GM12878 (cell line): ENCODE measurements at regions not wholly inside any gene's neighbourhood (a gene's known extent, or its start where the extent isn't known, plus 50 kb on each side); places are given as distances from the start of the nearest gene placed in this dataset.

Experiments used
- ATAC-seq: fragments of 200-7000 bp; cut with Tn5 transposase; 3 replicates; pipeline ENCODE4 v1.9.1; 2020; ENCODE audit warnings: mild to moderate bottlenecking, moderate library complexity
- BruUV-seq: library from RNA; stranded (reverse); fragments of 400-500 nt; replicated peaks from 2 replicates; lab custom pipeline; 2021; lab: Mats Ljungman, UMichigan
- CTCF ChIA-PET: fragments of 300-600 bp; sonication (Branson Sonifier 250); formaldehyde crosslinking; extraction: SDS; loops from one replicate; lab custom pipeline; 2021; ENCODE audit warnings: inconsistent platforms; lab: Yijun Ruan, JAX
- POLR2A ChIA-PET: fragments of 350-600 bp; formaldehyde crosslinking; extraction: SDS; loops from one replicate; lab custom pipeline; 2021; ENCODE audit warnings: inconsistent platforms; lab: Charles Lee
- RAD21 ChIA-PET: fragments of 300-600 bp; sonication (Branson Sonifier 250); formaldehyde crosslinking; loops from one replicate; lab custom pipeline; 2023; ENCODE audit warnings: antibody characterized with exemption; ENCODE audit not compliant: unreplicated experiment; lab: Charles Lee
- SMC1A ChIA-PET: fragments of 300-600 bp; sonication (Branson Sonifier 250); formaldehyde crosslinking; loops from one replicate; lab custom pipeline; 2023; ENCODE audit not compliant: unreplicated experiment, uncharacterized antibody; lab: Charles Lee
- DNase-seq: peaks from one replicate; pipeline ENCODE4 v3.0.0-alpha.2; 2011; ENCODE audit warnings: low read depth, low spot score
- FAIRE-seq: peaks from 3 replicates; lab custom pipeline; 2011; peaks lifted over from hg19 to GRCh38; lab: Jason Lieb, UNC
- H2AFZ ChIP-seq: 2 replicates; pipeline ENCODE4 v1.6.0; 2011; ENCODE audit warnings: low read depth, low read length, control low read depth; ENCODE audit not compliant: control insufficient read depth
- H3K27ac ChIP-seq: 2 replicates; pipeline ENCODE4 v1.5.1; 2011; ENCODE audit warnings: control low read depth; ENCODE audit not compliant: control insufficient read depth, insufficient read depth
- H3K27me3 ChIP-seq, 2 experiments: replicated peaks in 1 of 2; 2 replicates each; pipeline versions ENCODE4 v1.6.0 to v1.6.1; 2011; ENCODE audit warnings: low read length in 1 of 2; ENCODE audit not compliant: control insufficient read depth in 2 of 2, insufficient read depth in 2 of 2
- H3K36me3 ChIP-seq, 2 experiments: 2 replicates each; pipeline ENCODE4 v1.5.1; 2011; ENCODE audit warnings: low read length in 1 of 2; ENCODE audit not compliant: control insufficient read depth in 2 of 2, insufficient read depth in 2 of 2
- H3K4me1 ChIP-seq: 2 replicates; pipeline ENCODE4 v1.6.1; 2011; ENCODE audit warnings: mild to moderate bottlenecking, low read length, moderate library complexity, mixed read lengths; ENCODE audit not compliant: control insufficient read depth, insufficient read depth
- H3K4me2 ChIP-seq: 2 replicates; pipeline ENCODE4 v1.6.0; 2011; ENCODE audit warnings: control low read depth; ENCODE audit not compliant: control insufficient read depth, insufficient read depth
- H3K4me3 ChIP-seq: fragments of 200-600 bp; sonication (generic); 2 replicates; pipeline ENCODE4 v1.5.1; 2016
- H3K79me2 ChIP-seq: 2 replicates; pipeline ENCODE4 v1.6.0; 2011; ENCODE audit warnings: low read length; ENCODE audit not compliant: control insufficient read depth, insufficient read depth
- H3K9ac ChIP-seq: 2 replicates; pipeline ENCODE4 v1.8.0; 2011; ENCODE audit warnings: low read length, control low read depth, mixed read lengths; ENCODE audit not compliant: control insufficient read depth, insufficient read depth
- H3K9me3 ChIP-seq: replicated peaks from 3 replicates; pipeline ENCODE4 v1.5.1; 2011; ENCODE audit warnings: mild to moderate bottlenecking, low read length; ENCODE audit not compliant: control insufficient read depth, insufficient read depth
- H4K20me1 ChIP-seq: 2 replicates; pipeline ENCODE4 v1.6.0; 2011; ENCODE audit not compliant: control insufficient read depth, insufficient read depth
- EED ChIP-seq: sonication (generic); IDR thresholded peaks from 2 replicates; pipeline ENCODE4 v1.6.1; 2016; ENCODE audit warnings: antibody characterized with exemption, low read depth
- EP300 ChIP-seq, 2 experiments: fragments of 150-350 bp in 1 of 2; IDR thresholded peaks; 2 replicates each; pipeline ENCODE4 v1.6.1; 2011 to 2012; ENCODE audit warnings: low read depth in 2 of 2, low read length in 2 of 2, borderline replicate concordance in 1 of 2, improper control_type of control experiment in 1 of 2, inconsistent platforms in 1 of 2; ENCODE audit not compliant: control insufficient read depth in 1 of 2
- HCFC1 ChIP-seq: fragments of 150-350 bp; IDR thresholded peaks from 2 replicates; pipeline ENCODE4 v1.6.1; 2014; ENCODE audit warnings: low read length
- IKZF2 ChIP-seq, 2 experiments: fragments of 450-650 bp; IDR thresholded peaks; 2 replicates each; pipeline ENCODE4 v1.6.1; 2017; ENCODE audit warnings: mild to moderate bottlenecking in 2 of 2, moderate library complexity in 2 of 2
- MTA3 ChIP-seq: IDR thresholded peaks from 2 replicates; pipeline ENCODE4 v1.6.1; 2012; ENCODE audit warnings: low read length, inconsistent platforms, borderline replicate concordance
- NFYA ChIP-seq: IDR thresholded peaks from 2 replicates; pipeline ENCODE4 v1.6.1; 2011; ENCODE audit warnings: low read depth, mild to moderate bottlenecking, low read length, improper control_type of control experiment, borderline replicate concordance
- REST ChIP-seq: IDR thresholded peaks from 2 replicates; pipeline ENCODE4 v1.6.1; 2012; ENCODE audit warnings: mild to moderate bottlenecking, low read depth, low read length
- RUNX3 ChIP-seq: IDR thresholded peaks from 2 replicates; pipeline ENCODE4 v1.6.1; 2012; ENCODE audit warnings: low read length, inconsistent platforms
- SIX5 ChIP-seq: IDR thresholded peaks from 2 replicates; pipeline ENCODE4 v1.6.1; 2011; ENCODE audit warnings: mild to moderate bottlenecking, low read depth, low read length, moderate library complexity; ENCODE audit not compliant: severe bottlenecking
- TCF3 ChIP-seq: IDR thresholded peaks from 2 replicates; pipeline ENCODE4 v1.6.1; 2012; ENCODE audit warnings: low read depth, mild to moderate bottlenecking, low read length, borderline replicate concordance; ENCODE audit not compliant: insufficient read depth
- USF1 ChIP-seq: IDR thresholded peaks from 2 replicates; pipeline ENCODE4 v1.6.1; 2011; ENCODE audit warnings: borderline replicate concordance, low read depth, mild to moderate bottlenecking, moderate library complexity, mixed read lengths, low read length; ENCODE audit not compliant: insufficient read depth; ENCODE audit errors: extremely low read length
- USF2 ChIP-seq: IDR thresholded peaks from 2 replicates; pipeline ENCODE4 v1.6.1; 2011; ENCODE audit warnings: low read depth, low read length, improper control_type of control experiment, borderline replicate concordance
- ZBED1 ChIP-seq: IDR thresholded peaks from 2 replicates; pipeline ENCODE4 v1.6.1; 2016; ENCODE audit warnings: borderline replicate concordance
- WGBS: methylation state at CpG from one replicate; pipeline ENCODE4 v1.1.6; 2016; ENCODE audit warnings: low lambda C conversion rate; ENCODE audit not compliant: insufficient replicate concordance, insufficient coverage; ENCODE audit errors: missing lambda C conversion rate; 5-methylcytosine and 5-hydroxymethylcytosine counted together
- in situ Hi-C: fragments of 300-500 bp; cut with MboI; formaldehyde crosslinking; loops from 9 replicates; pipeline ENCODE4 v1.14.3; 2018; ENCODE audit warnings: mixed read lengths
- intact Hi-C: fragments of 100-400 bp; cut with micrococcal nuclease; formaldehyde crosslinking; loops from one replicate; pipeline ENCODE4 v1.14.2; 2022; ENCODE audit not compliant: unreplicated experiment

- Histone ChIP-seq H3K4me2 (no peak overlapping the region), H4K20me1 (no peaks in the 10 kb centered on the region)
- peak; percentile 84 for TF ChIP-seq REST
- TF ChIP-seq ZBED1, result no peak
- TF ChIP-seq IKZF2 (IDR thresholded peaks at IDR 0.05), result no peak
- TF ChIP-seq, all 136 proteins: peak for 1
- intact Hi-C loops (no loop called here), in situ Hi-C loops (no loop called here)
- DNase-seq (no peak), FAIRE-seq (no peak), ATAC-seq (no peak)
- POLR2A ChIA-PET, result no interaction called here
- Histone ChIP-seq H3K27ac (no peak overlapping the region), H3K9me3 (no peaks in the 10 kb centered on the region), H3K9ac (no peak overlapping the region), H3K79me2 (no peaks in the 10 kb centered on the region), H2AFZ (no peak overlapping the region), H3K36me3 (no peaks in the 10 kb centered on the region), H3K4me1 (no peaks in the 10 kb centered on the region), H3K4me3 (no peak overlapping the region), H3K27me3 (no peaks in the 10 kb centered on the region)
- no TSS peak for BruUV-seq
- WGBS, result 0% methylated on average over 2 of the region's 2 CpGs
- RAD21 ChIA-PET, result no interaction called here
- CTCF ChIA-PET, result interaction anchor here (0.6 kb wide), 1 partner anchor 941 kb away, joined by 4 read pairs; no protein-coding TSS in a partner anchor
- SMC1A ChIA-PET, result no interaction called here
Measured at GRCh38 chr10:18822156-18822555, 162.9 kb downstream of the ARL5B start.

- FAIRE-seq (no peak), ATAC-seq (no peak), DNase-seq (no peak)
- no peaks in the 10 kb centered on the region for H3K4me1 ChIP-seq
- ChIA-PET CTCF (no interaction called here), SMC1A (interaction anchor here (1.1 kb wide), 1 partner anchor 799 kb away, joined by 3 read pairs; no protein-coding TSS in a partner anchor), RAD21 (no interaction called here), POLR2A (no interaction called here)
- WGBS, result 4% methylated on average over 2 of the region's 2 CpGs
- no peak overlapping the region for H3K9ac ChIP-seq
- H3K4me3 ChIP-seq, result no peak overlapping the region
- in situ Hi-C loops, result no loop called here
- H3K27ac ChIP-seq, result no peak overlapping the region
- BruUV-seq, result no TSS peak
- intact Hi-C loops, result no loop called here
- H4K20me1 ChIP-seq, result no peaks in the 10 kb centered on the region
- H3K79me2 ChIP-seq, result no peaks in the 10 kb centered on the region
- H2AFZ ChIP-seq, result no peak overlapping the region
- no peaks in the 10 kb centered on the region for H3K9me3 ChIP-seq
- H3K4me2 ChIP-seq, result no peak overlapping the region
- no peaks in the 10 kb centered on the region for H3K36me3 ChIP-seq
- H3K27me3 ChIP-seq, result no peaks in the 10 kb centered on the region
- TF ChIP-seq TCF3, result no peak
- no peak for TF ChIP-seq EED
- TF ChIP-seq USF1, result no peak
- no peak for TF ChIP-seq RUNX3
- no peak for TF ChIP-seq SIX5
- no peak for TF ChIP-seq USF2
- no peak for TF ChIP-seq NFYA
- TF ChIP-seq MTA3, result no peak
- no peak for TF ChIP-seq HCFC1
- no peak for TF ChIP-seq EP300 (IDR thresholded peaks at IDR 0.05; ENCODE audit: borderline replicate concordance in 1 of 2, control insufficient read depth in 1 of 2, low read depth in 2 of 2, low read length in 2 of 2)
Measured at GRCh38 chr10:18829259-18829658, 170.0 kb downstream of the ARL5B start.
